NCI-H2196 (cell line): ENCODE measurements at regions not wholly inside any gene's neighbourhood (a gene's known extent, or its start where the extent isn't known, plus 50 kb on each side); places are given as distances from the start of the nearest gene placed in this dataset.
"Not testable (repeated sequence)": the region's sequence is repeated elsewhere in the genome, so short reads cannot be mapped to it uniquely, and the experiment has no call there.

ENCODE experiments used
- DNase-seq: peaks from one replicate; lab custom pipeline; 2025; ENCODE audit not compliant: unreplicated experiment; lab: John Stamatoyannopoulos, UW

DNA sequence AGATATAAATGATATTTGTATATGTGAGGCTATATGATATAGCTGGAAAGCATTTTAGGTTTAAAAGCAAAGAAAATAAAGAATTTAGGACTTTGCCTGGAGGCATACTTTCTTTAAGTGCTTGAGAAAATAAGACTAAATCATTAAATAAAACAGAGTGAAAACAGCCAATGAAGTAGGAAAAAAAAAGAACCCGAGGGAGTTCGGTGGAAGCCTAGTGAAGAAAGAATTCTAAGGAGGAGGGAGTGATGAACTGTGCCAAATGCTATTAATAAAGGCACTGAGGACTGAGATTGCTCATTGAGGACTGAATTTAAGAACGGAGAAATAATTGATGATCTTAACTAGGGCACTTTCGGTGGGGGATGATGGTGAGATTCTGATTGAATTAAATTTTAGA lies 573.5 kb downstream of the DSC3 start:
- no peak for DNase-seq

DNA sequence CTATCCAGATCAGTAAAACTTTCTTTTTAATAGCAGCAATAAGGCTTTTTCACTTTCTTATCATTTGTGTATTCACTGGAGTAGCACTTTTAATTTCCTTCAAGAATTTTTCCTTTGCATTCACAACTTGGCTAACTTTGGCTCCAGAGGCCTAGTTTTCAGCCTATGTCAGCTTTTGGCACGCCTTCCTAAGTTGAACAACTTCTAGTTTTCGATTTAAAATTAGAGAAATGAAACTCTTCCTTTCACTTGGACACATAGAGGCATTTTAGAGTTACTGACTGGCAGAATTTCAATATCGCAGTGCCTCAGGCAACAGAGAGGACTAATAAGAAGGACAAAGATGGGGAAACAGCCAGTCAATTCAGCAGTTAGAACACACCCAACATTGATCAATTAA lies 577.4 kb downstream of the DSC3 start:
- no peak for DNase-seq

DNA sequence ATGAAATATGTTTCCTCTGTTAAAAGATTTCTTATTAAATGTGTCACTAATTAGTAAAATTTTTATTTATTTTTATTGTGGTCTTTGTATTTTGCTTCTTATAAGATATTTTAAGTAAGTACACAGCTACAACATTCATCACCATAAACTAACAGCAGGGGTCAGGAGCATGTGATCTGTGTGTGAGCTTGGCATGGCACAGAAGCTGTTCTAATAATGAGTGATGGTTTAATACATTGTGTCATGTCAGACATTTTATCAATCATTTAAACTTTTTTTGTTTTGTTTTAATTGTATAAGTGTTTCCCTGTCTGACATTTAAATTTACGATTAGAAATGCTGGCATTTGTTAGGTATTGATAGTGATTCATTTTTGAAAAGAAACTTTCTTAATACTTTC lies 585.4 kb downstream of the DSC3 start:
- DNase-seq, result no peak

DNA sequence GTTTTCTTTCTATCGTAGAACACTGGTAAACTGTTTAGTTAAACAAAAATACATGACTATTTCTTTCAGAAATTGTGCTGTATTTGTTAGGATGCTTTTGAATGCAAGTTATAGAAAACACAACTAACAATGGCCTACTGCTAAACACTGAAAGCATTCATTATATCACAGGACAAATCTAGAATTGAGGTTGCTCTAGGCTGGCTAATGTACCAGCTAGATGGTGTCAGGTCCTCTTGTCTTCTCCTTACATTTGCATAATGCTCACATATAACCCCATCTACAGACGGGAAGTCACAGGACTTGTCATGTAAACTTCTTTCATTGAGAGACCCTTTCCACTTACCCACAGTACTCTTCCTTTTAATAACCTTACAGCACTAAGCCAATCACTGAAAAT lies 586.8 kb downstream of the DSC3 start:
- no peak for DNase-seq

- DNase-seq, result no peak
Observed at GRCh38 chr18:30454920-30455319, 587.6 kb downstream of the DSC3 start.

- no peak for DNase-seq
Observed at GRCh38 chr18:30451981-30452380, 590.6 kb downstream of the DSC3 start.

DNA sequence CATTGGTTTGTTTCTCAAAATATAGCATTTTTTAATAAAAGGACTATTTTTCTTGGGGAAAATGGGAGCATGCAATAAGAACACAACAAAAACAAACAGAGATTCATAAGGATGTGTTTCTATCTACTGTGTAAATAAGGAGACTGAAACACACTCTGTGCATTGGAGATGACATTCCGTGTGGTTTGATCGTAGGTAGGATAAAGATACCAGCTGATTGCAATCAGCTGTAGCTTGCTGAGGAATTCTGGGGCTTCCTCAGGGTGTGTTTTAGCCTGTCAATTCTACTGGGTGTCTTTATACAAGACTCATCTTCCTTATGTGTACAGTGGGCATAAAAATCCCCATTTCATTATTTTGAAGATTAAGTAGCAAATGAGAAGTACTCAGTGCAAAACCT lies 591.6 kb downstream of the DSC3 start:
- no peak for DNase-seq

GRCh38 chr18:30446605-30447004 lies 595.9 kb downstream of the DSC3 start:
- no peak for DNase-seq

DNA sequence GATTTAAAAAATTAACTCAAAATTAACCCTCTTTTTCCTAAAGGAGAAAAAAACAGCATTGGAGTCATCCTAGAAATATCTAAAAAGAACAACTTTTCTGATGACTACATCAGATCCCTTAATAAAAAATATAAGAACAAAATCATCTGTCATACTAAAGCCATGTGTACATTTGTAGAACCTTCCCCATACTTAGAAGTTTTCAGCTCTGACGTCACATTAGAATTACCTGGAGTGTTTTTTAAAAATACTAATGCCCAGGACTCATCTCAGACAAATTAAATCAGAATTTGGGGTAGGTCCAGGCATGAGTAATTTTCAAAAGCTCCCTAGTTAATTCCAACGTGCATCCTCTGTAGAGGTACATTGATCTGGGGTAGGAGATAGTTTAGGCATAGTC lies 598.0 kb downstream of the DSC3 start:
- no peak for DNase-seq

GRCh38 chr18:30440351-30440750 lies 602.2 kb downstream of the DSC3 start:
- DNase-seq, result no peak

GRCh38 chr18:30439174-30439573 lies 603.4 kb downstream of the DSC3 start:
- no peak for DNase-seq

- no peak for DNase-seq
Observed at GRCh38 chr18:30432349-30432748, 610.2 kb downstream of the DSC3 start.

DNA sequence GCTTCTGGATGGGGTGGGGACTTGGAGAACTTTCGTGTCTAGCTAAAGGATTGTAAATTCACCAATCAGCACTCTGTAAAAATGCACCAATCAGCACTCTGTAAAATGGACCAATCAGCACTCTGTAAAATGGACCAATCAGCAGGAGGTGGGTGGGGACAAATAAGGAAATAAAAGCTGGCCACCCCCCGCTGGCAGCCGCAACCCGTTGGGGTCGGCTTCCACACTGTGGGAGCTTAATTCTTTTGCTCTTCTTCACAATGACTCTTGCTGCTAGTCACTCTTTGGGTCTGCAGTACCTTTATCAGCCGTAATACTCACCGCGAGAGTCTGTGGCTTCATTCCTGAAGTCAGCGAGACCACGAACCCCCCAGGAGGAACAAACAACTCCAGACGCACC lies 623.1 kb downstream of the DSC3 start:
- DNase-seq, result not testable (repeated sequence)

DNA sequence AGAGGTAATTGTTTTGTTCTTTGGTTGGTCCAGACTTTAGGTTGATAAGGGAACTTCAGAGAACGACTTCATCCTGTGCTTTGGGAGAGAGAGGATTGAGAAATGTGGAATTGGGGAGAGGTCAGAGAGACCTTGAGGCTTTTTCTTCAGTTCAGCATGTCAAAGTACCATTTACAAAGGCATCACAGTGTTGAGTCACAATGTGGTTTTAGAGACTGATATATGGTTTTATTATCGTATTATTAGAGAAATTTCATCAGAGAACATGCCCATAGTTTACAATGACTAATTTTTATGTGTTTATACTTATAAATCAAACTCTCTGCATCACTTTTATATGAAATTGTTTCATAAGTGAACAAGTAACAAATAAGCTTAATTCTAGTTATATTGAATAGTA lies 626.6 kb downstream of the DSC3 start:
- DNase-seq, result no peak

- no peak for DNase-seq
Observed at GRCh38 chr18:30409120-30409519, 633.4 kb downstream of the DSC3 start.

DNA sequence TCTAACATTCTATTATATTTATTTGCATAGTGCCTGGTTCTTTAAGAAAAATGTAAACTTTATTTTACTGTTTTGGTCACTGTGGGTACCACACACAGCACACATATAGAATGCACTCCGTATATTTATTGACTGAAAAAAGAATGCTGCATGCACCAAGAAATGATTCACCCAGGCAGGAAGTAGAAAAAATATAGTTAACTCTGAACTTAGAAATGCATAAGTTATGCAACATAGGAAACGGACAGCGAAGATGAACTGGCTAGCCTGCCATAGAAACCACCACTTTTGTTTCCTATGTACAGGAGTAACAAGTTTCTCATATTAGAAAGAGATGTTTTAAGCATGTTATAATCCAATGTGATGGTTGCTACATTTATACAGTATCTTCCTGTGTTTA lies 635.8 kb downstream of the DSC3 start:
- no peak for DNase-seq

- no peak for DNase-seq
Observed at GRCh38 chr18:30405038-30405437, 637.5 kb downstream of the DSC3 start.

- DNase-seq, result no peak
Observed at GRCh38 chr18:30404422-30404821, 638.1 kb downstream of the DSC3 start.

- DNase-seq, result no peak
Observed at GRCh38 chr18:30403278-30403677, 639.3 kb downstream of the DSC3 start.

DNA sequence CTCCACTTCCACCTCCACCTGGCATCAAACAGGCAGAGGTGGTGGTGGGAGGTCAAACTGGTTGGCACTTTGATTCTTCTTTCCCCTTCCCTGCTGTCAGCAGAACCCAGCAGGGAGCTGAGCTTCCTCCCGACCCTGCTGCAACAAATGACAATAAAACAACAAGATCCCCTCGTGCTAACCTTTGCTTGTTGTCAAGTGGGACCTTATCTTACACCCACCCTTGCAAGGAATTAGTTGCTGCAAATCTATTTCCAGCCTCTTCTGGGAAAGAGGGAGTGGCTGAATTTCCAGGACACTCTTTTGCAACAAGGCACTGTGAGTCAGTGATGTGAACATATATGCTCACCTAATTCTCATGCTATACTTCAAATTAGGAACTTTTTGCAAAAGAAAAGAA lies 655.1 kb downstream of the DSC3 start:
- DNase-seq, result no peak

DNA sequence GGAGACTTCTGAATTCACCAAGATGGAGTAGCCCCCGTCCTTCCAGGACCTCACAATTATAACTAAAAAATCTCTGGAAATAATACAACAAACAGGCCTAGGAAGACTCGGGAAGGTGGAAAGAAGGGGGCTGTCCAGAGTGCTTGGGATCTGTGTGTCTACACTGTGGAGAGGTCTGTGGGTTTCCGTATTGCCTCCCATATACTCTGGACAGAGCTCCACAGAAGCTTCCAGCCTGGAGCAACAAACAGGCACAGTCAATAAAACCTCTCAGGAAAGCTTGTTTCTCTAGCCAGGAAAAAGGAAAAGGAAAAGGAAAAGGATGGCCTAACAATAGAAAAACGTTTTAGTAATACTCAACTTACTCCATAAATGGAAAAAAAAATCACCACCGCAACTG lies 655.9 kb downstream of the DSC3 start:
- DNase-seq, result no peak

DNA sequence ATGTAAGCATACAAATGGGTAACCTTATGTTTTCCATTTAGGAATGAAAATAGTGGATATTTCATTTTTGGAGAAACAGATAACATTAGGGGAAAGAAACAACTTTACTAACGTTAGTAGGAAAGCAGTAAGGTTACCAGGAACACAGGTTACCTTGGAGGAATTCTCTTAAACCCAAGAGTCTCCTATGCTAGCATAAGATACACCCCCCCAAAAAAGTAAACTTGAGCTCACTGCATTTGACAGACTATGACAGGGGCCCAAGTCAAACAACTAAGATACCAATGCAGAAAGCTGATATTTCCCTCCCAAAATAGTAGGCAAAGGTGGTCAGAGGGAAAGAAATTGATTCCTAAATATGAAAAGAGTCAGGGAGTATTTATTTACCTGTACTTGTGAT lies 656.9 kb downstream of the DSC3 start:
- DNase-seq, result no peak

- DNase-seq, result no peak
Observed at GRCh38 chr18:30381826-30382225, 660.7 kb downstream of the DSC3 start.

DNA sequence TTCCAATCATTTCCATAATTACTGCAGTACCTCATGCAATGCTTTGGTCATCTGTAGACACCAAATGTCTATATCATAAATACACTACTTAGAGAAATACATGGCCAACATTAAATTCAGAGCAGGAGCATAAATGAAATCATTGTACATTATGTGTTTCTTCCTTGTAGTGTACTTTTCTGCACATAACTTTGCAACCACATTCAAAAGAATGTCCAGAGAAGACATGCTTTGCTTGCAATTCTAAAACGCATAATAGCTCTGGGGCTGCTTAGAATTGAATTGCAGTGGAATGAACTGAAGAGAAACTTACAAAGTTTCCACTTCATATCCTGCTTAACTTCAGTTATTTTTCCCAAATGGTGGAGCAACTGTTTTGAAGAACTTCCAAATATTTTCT lies 664.4 kb downstream of the DSC3 start:
- DNase-seq, result no peak
